Activated CD4-positive, alpha-beta T cell treated with anti-CD3 and anti-CD28 coated beads, Interleukin-2, amount 50 U/mL, for 48 hours (primary cell): ENCODE measurements at regions not wholly inside any gene's neighbourhood (a gene's known extent, or its start where the extent isn't known, plus 50 kb on each side); places are given as distances from the start of the nearest gene placed in this dataset.

Source experiments
- DNase-seq, 2 experiments: peaks; one replicate each; pipeline ENCODE4 v3.0.0-alpha.2; 2020

GRCh38 chr2:198479065-198479464 lies 674.7 kb downstream of the PLCL1 start:
- DNase-seq = no peak

GRCh38 chr2:198478361-198478760 lies 674.0 kb downstream of the PLCL1 start:
- no peak for DNase-seq

GRCh38 chr2:198476007-198476406 lies 671.6 kb downstream of the PLCL1 start:
- no peak for DNase-seq

GRCh38 chr2:198471291-198471690 lies 666.9 kb downstream of the PLCL1 start:
- no peak for DNase-seq

- DNase-seq = no peak
Observed at GRCh38 chr2:198468136-198468535, 663.7 kb downstream of the PLCL1 start.

- no peak for DNase-seq
Observed at GRCh38 chr2:198465970-198466369, 661.6 kb downstream of the PLCL1 start.

- no peak for DNase-seq
Observed at GRCh38 chr2:198456418-198456817, 652.0 kb downstream of the PLCL1 start.

- no peak for DNase-seq
Observed at GRCh38 chr2:198453866-198454265, 649.5 kb downstream of the PLCL1 start.

GRCh38 chr2:198452327-198452726 lies 647.9 kb downstream of the PLCL1 start:
- no peak for DNase-seq

GRCh38 chr2:198448789-198449188 lies 644.4 kb downstream of the PLCL1 start:
- no peak for DNase-seq

- no peak for DNase-seq
Observed at GRCh38 chr2:198444800-198445287, 640.5 kb downstream of the PLCL1 start.

- no peak for DNase-seq
Observed at GRCh38 chr2:198441901-198442300, 637.5 kb downstream of the PLCL1 start.

- no peak for DNase-seq
Observed at GRCh38 chr2:198441246-198441645, 636.9 kb downstream of the PLCL1 start.

GRCh38 chr2:198440833-198441232 lies 636.4 kb downstream of the PLCL1 start:
- no peak for DNase-seq

GRCh38 chr2:198438331-198438730 lies 633.9 kb downstream of the PLCL1 start:
- no peak for DNase-seq

- DNase-seq = no peak
Observed at GRCh38 chr2:198424112-198424511, 619.7 kb downstream of the PLCL1 start.

GRCh38 chr2:198417836-198418235 lies 613.4 kb downstream of the PLCL1 start:
- no peak for DNase-seq

GRCh38 chr2:198414976-198415375 lies 610.6 kb downstream of the PLCL1 start:
- no peak for DNase-seq

- DNase-seq = no peak
Observed at GRCh38 chr2:198411936-198412335, 607.5 kb downstream of the PLCL1 start.

- no peak for DNase-seq
Observed at GRCh38 chr2:198408171-198408570, 603.8 kb downstream of the PLCL1 start.

- no peak for DNase-seq
Observed at GRCh38 chr2:198405311-198405710, 600.9 kb downstream of the PLCL1 start.

- no peak for DNase-seq
Observed at GRCh38 chr2:198401644-198402043, 597.3 kb downstream of the PLCL1 start.

GRCh38 chr2:198400999-198401398 lies 596.6 kb downstream of the PLCL1 start:
- no peak for DNase-seq

GRCh38 chr2:198394208-198394607 lies 589.8 kb downstream of the PLCL1 start:
- no peak for DNase-seq

GRCh38 chr2:198390670-198391069 lies 586.3 kb downstream of the PLCL1 start:
- no peak for DNase-seq

- DNase-seq = no peak
Observed at GRCh38 chr2:198387677-198388076, 583.3 kb downstream of the PLCL1 start.
